Right atrium auricular region (tissue), 2 donors: ENCODE measurements at regions not wholly inside any gene's neighbourhood (a gene's known extent, or its start where the extent isn't known, plus 50 kb on each side); places are given as distances from the start of the nearest gene placed in this dataset.

ENCODE experiments used
- DNase-seq: peaks from one replicate; pipeline ENCODE4 v3.0.0-alpha.2; 2019; ENCODE audit warnings: low spot score
- H3K27ac ChIP-seq, 2 donors: fragments of 200-600 bp; sonication (generic); 1 replicate in 1 of 2; 2 replicates in 1 of 2; pipeline ENCODE4 v1.5.1; 2016 to 2019
- H3K27me3 ChIP-seq, 2 donors: fragments of 200-600 bp; sonication (generic); one replicate each; pipeline versions ENCODE4 v1.5.1 to v1.6.0; 2017 to 2019
- H3K36me3 ChIP-seq: fragments of 200-600 bp; sonication (generic); one replicate; pipeline ENCODE4 v1.5.1; 2016
- H3K4me1 ChIP-seq, 2 donors: fragments of 200-600 bp; sonication (generic); one replicate each; pipeline versions ENCODE4 v1.5.1 to v1.6.0; 2017 to 2019
- H3K4me3 ChIP-seq, 2 donors: fragments of 200-600 bp; sonication (generic); 1 replicate in 1 of 2; 2 replicates in 1 of 2; pipeline ENCODE4 v1.5.1; 2017 to 2019; ENCODE audit warnings: mild to moderate bottlenecking in 1 of 2, moderate library complexity in 1 of 2
- H3K9me3 ChIP-seq, 2 donors: fragments of 200-600 bp; sonication (generic); one replicate each; pipeline ENCODE4 v1.5.1; 2019
- CTCF ChIP-seq, 2 donors: fragments of 200-600 bp; sonication (generic); IDR thresholded peaks; one replicate each; pipeline ENCODE4 v1.5.1; 2019; ENCODE audit warnings: antibody characterized with exemption in 2 of 2

- no peak overlapping the region for H3K4me3 ChIP-seq
- no peak for TF ChIP-seq CTCF (IDR thresholded peaks at IDR 0.05)
- H3K9me3 ChIP-seq, result peaks cover 0 to 3% of the 10 kb centered on the region in 2 donors
- H3K36me3 ChIP-seq, result no peaks in the 10 kb centered on the region
- no peak for DNase-seq
- no peaks in the 10 kb centered on the region for H3K4me1 ChIP-seq
- H3K27ac ChIP-seq, result no peak overlapping the region
- H3K27me3 ChIP-seq, result no peaks in the 10 kb centered on the region
These were observed 76.5 kb downstream of the C1D start for GRCh38 chr2:67986258-67986657.
